ENCODE measurements at regions not wholly inside any gene's neighbourhood (a gene's known extent, or its start where the extent isn't known, plus 50 kb on each side); places are given as distances from the start of the nearest gene placed in this dataset.

DNA sequence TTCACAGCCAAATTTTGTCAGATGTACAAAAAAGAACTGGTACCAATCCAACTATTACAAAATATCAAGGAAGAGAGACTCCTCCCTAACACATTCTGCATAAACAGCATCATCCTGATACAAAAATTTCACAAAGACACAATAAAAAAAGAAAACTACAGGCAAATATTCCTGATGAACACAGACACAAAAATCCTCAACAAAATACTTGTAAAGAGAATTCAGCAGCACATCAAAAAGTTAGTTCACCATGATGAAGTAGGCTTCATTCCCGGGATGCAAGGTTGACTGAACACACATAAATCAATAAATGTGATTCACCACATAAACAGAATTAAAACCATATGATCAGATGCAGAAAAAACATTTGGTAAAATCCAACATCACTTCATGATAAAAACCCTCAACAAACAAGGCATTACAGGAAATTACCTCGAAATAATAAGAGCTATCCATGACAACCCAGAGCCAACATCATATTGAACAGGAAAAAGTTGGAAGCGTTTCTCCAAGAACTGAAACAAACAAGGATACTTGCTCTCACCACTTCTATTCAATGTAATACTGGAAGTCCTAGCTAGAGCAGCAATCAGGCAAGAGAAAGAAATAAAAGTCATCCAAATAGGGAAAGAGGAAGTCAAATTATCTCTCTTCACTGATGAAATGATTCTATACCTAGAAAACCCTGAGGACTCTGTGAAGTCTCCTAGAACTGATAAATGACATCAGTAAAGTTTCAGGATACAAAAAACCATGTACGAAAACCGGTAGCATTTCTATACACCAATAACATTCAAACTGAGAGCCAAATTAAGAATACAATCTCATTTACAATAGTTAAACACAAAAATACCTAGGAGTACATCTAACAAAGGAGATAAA, 223.1 kb downstream of the REEP3 start:
- TF ChIP-seq, protein P1, sequence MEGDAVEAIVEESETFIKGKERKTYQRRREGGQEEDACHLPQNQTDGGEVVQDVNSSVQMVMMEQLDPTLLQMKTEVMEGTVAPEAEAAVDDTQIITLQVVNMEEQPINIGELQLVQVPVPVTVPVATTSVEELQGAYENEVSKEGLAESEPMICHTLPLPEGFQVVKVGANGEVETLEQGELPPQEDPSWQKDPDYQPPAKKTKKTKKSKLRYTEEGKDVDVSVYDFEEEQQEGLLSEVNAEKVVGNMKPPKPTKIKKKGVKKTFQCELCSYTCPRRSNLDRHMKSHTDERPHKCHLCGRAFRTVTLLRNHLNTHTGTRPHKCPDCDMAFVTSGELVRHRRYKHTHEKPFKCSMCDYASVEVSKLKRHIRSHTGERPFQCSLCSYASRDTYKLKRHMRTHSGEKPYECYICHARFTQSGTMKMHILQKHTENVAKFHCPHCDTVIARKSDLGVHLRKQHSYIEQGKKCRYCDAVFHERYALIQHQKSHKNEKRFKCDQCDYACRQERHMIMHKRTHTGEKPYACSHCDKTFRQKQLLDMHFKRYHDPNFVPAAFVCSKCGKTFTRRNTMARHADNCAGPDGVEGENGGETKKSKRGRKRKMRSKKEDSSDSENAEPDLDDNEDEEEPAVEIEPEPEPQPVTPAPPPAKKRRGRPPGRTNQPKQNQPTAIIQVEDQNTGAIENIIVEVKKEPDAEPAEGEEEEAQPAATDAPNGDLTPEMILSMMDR (IDR thresholded peaks at IDR 0.05; ENCODE audit: low read depth, low read length) = no peak
- TF ChIP-seq EZH2phosphoT487 (IDR thresholded peaks at IDR 0.05; ENCODE audit: low read depth) = no peak
